ENCODE measurements at regions not wholly inside any gene's neighbourhood (a gene's known extent, or its start where the extent isn't known, plus 50 kb on each side); places are given as distances from the start of the nearest gene placed in this dataset.

GRCh38 chr2:172373076-172373475 lies 54.3 kb upstream of the ITGA6 start:
- DNase-seq: no peak

- DNase-seq: no peak
Measured at GRCh38 chr2:172373766-172374165, 53.6 kb upstream of the ITGA6 start.

GRCh38 chr2:172374318-172375240 lies 52.8 kb upstream of the ITGA6 start:
- no peak for DNase-seq

- DNase-seq: no peak
Measured at GRCh38 chr2:172375251-172375650, 52.1 kb upstream of the ITGA6 start.

GRCh38 chr2:172376016-172376415 lies 51.4 kb upstream of the ITGA6 start:
- DNase-seq: no peak

- DNase-seq: no peak
Measured at GRCh38 chr2:172376505-172377125, 50.8 kb upstream of the ITGA6 start.

GRCh38 chr2:172377408-172377807 lies 50.0 kb upstream of the ITGA6 start:
- no peak for DNase-seq

Measured in NCI-H1048 (cell line).